Activated CD4-positive, alpha-beta T cell treated with anti-CD3 and anti-CD28 coated beads for 24 hours (primary cell): ENCODE measurements at regions not wholly inside any gene's neighbourhood (a gene's known extent, or its start where the extent isn't known, plus 50 kb on each side); places are given as distances from the start of the nearest gene placed in this dataset.

ENCODE experiments used
- DNase-seq, 2 donors: peaks; one replicate each; pipeline ENCODE4 v3.0.0-alpha.2; 2020; ENCODE audit warnings: low read depth in 2 of 2

GRCh38 chr13:111516712-111517640, 196.5 kb downstream of the TEX29 start:
- DNase-seq: no peak

- DNase-seq: no peak
Observed at GRCh38 chr13:111517641-111518010, 197.2 kb downstream of the TEX29 start.

- DNase-seq: no peak
Observed at GRCh38 chr13:111518161-111518792, 197.8 kb downstream of the TEX29 start.

GRCh38 chr13:111519041-111519440, 198.6 kb downstream of the TEX29 start:
- no peak for DNase-seq

- DNase-seq: no peak
Observed at GRCh38 chr13:111519490-111520170, 199.2 kb downstream of the TEX29 start.

GRCh38 chr13:111521030-111521429, 200.6 kb downstream of the TEX29 start:
- no peak for DNase-seq

GRCh38 chr13:111521691-111522229, 201.3 kb downstream of the TEX29 start:
- no peak for DNase-seq

GRCh38 chr13:111525320-111526118, 205.1 kb downstream of the TEX29 start:
- no peak for DNase-seq

- no peak for DNase-seq
Observed at GRCh38 chr13:111526922-111527321, 206.5 kb downstream of the TEX29 start.

- DNase-seq: no peak
Observed at GRCh38 chr13:111527614-111528229, 207.3 kb downstream of the TEX29 start.

GRCh38 chr13:111528513-111528912, 208.1 kb downstream of the TEX29 start:
- DNase-seq: no peak

GRCh38 chr13:111530137-111530870, 209.9 kb downstream of the TEX29 start:
- no peak for DNase-seq

GRCh38 chr13:111531505-111531904, 211.1 kb downstream of the TEX29 start:
- DNase-seq: no peak

GRCh38 chr13:111532111-111532510, 211.7 kb downstream of the TEX29 start:
- DNase-seq: no peak

GRCh38 chr13:111533900-111534683, 213.7 kb downstream of the TEX29 start:
- no peak for DNase-seq

GRCh38 chr13:111534751-111535522, 214.5 kb downstream of the TEX29 start:
- DNase-seq: no peak

- no peak for DNase-seq
Observed at GRCh38 chr13:111535523-111535811, 215.0 kb downstream of the TEX29 start.

GRCh38 chr13:111536075-111536642, 215.7 kb downstream of the TEX29 start:
- DNase-seq: no peak
